HL-60 (cell line): ENCODE measurements at regions not wholly inside any gene's neighbourhood (a gene's known extent, or its start where the extent isn't known, plus 50 kb on each side); places are given as distances from the start of the nearest gene placed in this dataset.

Source experiments
- GABPA ChIP-seq: IDR thresholded peaks from 2 replicates; pipeline ENCODE4 v1.6.1; 2012; ENCODE audit warnings: low read depth
- POLR2AphosphoS5 ChIP-seq: IDR thresholded peaks from 2 replicates; pipeline ENCODE4 v1.6.1; 2012; ENCODE audit warnings: low read depth
- TF ChIP-seq, protein P1 (sequence below): IDR thresholded peaks from one replicate; pipeline ENCODE4 v1.5.1; 2011; ENCODE audit warnings: low read length, control low read depth, inconsistent platforms; ENCODE audit not compliant: insufficient read depth

DNA sequence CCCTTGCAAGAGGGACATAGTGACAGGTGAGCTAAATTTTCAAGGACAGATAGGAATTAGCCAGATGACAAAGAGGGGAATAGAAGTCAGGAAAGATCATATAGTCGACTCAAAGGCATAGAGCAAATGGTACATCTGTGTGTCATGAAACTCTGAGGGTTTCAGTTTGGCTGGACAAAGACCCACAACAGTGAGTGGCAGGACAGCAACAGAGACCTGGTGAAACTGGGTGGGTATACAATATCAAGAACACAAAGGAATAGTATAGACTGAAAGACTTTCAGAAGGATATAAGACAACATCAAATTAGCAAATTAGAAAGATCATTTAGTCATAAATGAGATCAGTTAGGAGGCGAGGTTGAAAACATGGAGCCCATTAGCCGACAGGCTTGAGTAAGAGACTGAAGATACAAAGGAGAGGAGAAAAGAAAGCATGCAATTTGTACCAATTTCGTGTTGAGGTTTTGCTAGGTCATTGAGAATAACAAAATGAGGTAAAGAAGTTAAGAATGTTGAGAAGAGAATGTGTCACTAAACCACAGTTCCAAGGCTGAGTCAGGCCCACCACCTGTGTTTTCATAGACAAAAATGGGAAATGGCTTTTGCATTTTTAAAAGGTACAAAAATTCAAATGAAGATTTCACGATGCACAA lies 213.8 kb downstream of the HHIPL2 start:
- TF ChIP-seq, protein P1, sequence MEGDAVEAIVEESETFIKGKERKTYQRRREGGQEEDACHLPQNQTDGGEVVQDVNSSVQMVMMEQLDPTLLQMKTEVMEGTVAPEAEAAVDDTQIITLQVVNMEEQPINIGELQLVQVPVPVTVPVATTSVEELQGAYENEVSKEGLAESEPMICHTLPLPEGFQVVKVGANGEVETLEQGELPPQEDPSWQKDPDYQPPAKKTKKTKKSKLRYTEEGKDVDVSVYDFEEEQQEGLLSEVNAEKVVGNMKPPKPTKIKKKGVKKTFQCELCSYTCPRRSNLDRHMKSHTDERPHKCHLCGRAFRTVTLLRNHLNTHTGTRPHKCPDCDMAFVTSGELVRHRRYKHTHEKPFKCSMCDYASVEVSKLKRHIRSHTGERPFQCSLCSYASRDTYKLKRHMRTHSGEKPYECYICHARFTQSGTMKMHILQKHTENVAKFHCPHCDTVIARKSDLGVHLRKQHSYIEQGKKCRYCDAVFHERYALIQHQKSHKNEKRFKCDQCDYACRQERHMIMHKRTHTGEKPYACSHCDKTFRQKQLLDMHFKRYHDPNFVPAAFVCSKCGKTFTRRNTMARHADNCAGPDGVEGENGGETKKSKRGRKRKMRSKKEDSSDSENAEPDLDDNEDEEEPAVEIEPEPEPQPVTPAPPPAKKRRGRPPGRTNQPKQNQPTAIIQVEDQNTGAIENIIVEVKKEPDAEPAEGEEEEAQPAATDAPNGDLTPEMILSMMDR = no peak
- TF ChIP-seq POLR2AphosphoS5 = no peak
- TF ChIP-seq GABPA = no peak
